Neural crest cell (in vitro differentiated cells): ENCODE measurements at regions not wholly inside any gene's neighbourhood (a gene's known extent, or its start where the extent isn't known, plus 50 kb on each side); places are given as distances from the start of the nearest gene placed in this dataset.

Source experiments
- DNase-seq: peaks from one replicate; pipeline ENCODE4 v3.0.0; 2021; ENCODE audit warnings: low read depth, mixed read lengths, low spot score
- H3K27ac Mint-ChIP-seq: one replicate; pipeline ENCODE4 v1.8.0; 2021; ENCODE audit warnings: mild to moderate bottlenecking, mixed read lengths; ENCODE audit not compliant: unreplicated experiment
- H3K27me3 Mint-ChIP-seq: 2 replicates; pipeline ENCODE4 v1.8.0; 2021; ENCODE audit warnings: low read depth, mild to moderate bottlenecking, mixed read lengths
- H3K36me3 Mint-ChIP-seq: 2 replicates; pipeline ENCODE4 v1.8.0; 2021; ENCODE audit warnings: low read depth, mild to moderate bottlenecking, mixed read lengths
- H3K4me1 Mint-ChIP-seq: 2 replicates; pipeline ENCODE4 v1.8.0; 2021; ENCODE audit warnings: mixed read lengths
- H3K4me3 Mint-ChIP-seq: one replicate; pipeline ENCODE4 v1.8.0; 2021; ENCODE audit warnings: mild to moderate bottlenecking, mixed read lengths
- H3K9me3 Mint-ChIP-seq: 2 replicates; pipeline ENCODE4 v1.8.0; 2021; ENCODE audit warnings: mixed read lengths
- CTCF ChIP-seq: fragments of 200-600 bp; sonication (generic); conservative IDR thresholded peaks from 2 replicates; pipeline ENCODE4 v1.5.0; 2021; ENCODE audit warnings: antibody characterized with exemption, mild to moderate bottlenecking

GRCh38 chr18:37980556-37980955 is 415.0 kb upstream of the CELF4 start:
- TF ChIP-seq CTCF: no peak
- no peak for DNase-seq
- peaks cover 3% of the 10 kb centered on the region for H3K4me1 Mint-ChIP-seq
- peaks cover 3% of the 10 kb centered on the region for H3K27me3 Mint-ChIP-seq
- H3K36me3 Mint-ChIP-seq: no peaks in the 10 kb centered on the region
- H3K4me3 Mint-ChIP-seq: no peak overlapping the region
- H3K27ac Mint-ChIP-seq: no peak overlapping the region
- H3K9me3 Mint-ChIP-seq: peaks cover 8% of the 10 kb centered on the region

GRCh38 chr18:37975446-37975845 is 409.8 kb upstream of the CELF4 start:
- H3K4me1 Mint-ChIP-seq: no peaks in the 10 kb centered on the region
- no peaks in the 10 kb centered on the region for H3K27me3 Mint-ChIP-seq
- TF ChIP-seq CTCF: no peak
- peaks cover 15% of the 10 kb centered on the region for H3K9me3 Mint-ChIP-seq
- DNase-seq: no peak
- peaks cover 3% of the 10 kb centered on the region for H3K36me3 Mint-ChIP-seq
- no peak overlapping the region for H3K4me3 Mint-ChIP-seq
- no peak overlapping the region for H3K27ac Mint-ChIP-seq

GRCh38 chr18:37967261-37967660 is 401.7 kb upstream of the CELF4 start:
- no peak overlapping the region for H3K27ac Mint-ChIP-seq
- no peak overlapping the region for H3K4me3 Mint-ChIP-seq
- peaks cover 3% of the 10 kb centered on the region for H3K9me3 Mint-ChIP-seq
- H3K36me3 Mint-ChIP-seq: no peaks in the 10 kb centered on the region
- no peak for TF ChIP-seq CTCF
- H3K4me1 Mint-ChIP-seq: no peaks in the 10 kb centered on the region
- no peaks in the 10 kb centered on the region for H3K27me3 Mint-ChIP-seq
- DNase-seq: no peak

- Mint-ChIP-seq H3K27ac (no peak overlapping the region), H3K4me3 (no peak overlapping the region), H3K36me3 (no peaks in the 10 kb centered on the region), H3K9me3 (peaks cover 7% of the 10 kb centered on the region), H3K4me1 (peaks cover 4% of the 10 kb centered on the region), H3K27me3 (no peaks in the 10 kb centered on the region)
- DNase-seq: no peak
- TF ChIP-seq CTCF: no peak
Measured at GRCh38 chr18:37965572-37965970, 400.0 kb upstream of the CELF4 start.

- H3K4me1 Mint-ChIP-seq: peaks cover 4% of the 10 kb centered on the region
- H3K4me3 Mint-ChIP-seq: no peak overlapping the region
- no peaks in the 10 kb centered on the region for H3K27me3 Mint-ChIP-seq
Measured at GRCh38 chr18:37964885-37965571, 399.4 kb upstream of the CELF4 start.

More at GRCh38 chr18:37964885-37965571, 399.4 kb upstream of the CELF4 start:
- no peak for DNase-seq
- no peak overlapping the region for H3K27ac Mint-ChIP-seq
- peaks cover 12% of the 10 kb centered on the region for H3K9me3 Mint-ChIP-seq
- H3K36me3 Mint-ChIP-seq: no peaks in the 10 kb centered on the region
- no peak for TF ChIP-seq CTCF
